GM10248 (cell line): ENCODE measurements at regions not wholly inside any gene's neighbourhood (a gene's known extent, or its start where the extent isn't known, plus 50 kb on each side); places are given as distances from the start of the nearest gene placed in this dataset.
"Not testable (repeated sequence)": the region's sequence is repeated elsewhere in the genome, so short reads cannot be mapped to it uniquely, and the experiment has no call there.

Experiments
- CTCF ChIA-PET: fragments of 300-600 bp; sonication (Branson Sonifier 250); formaldehyde crosslinking; extraction: SDS; loops from one replicate; lab custom pipeline; 2021; ENCODE audit warnings: antibody characterized with exemption; lab: Yijun Ruan, JAX
- POLR2A ChIA-PET: fragments of 350-650 bp; sonication (Branson Sonifier 250); formaldehyde crosslinking; extraction: SDS; loops from one replicate; lab custom pipeline; 2020; ENCODE audit warnings: antibody characterized with exemption; lab: Yijun Ruan, JAX
- DNase-seq: peaks from one replicate; pipeline ENCODE4 v3.0.0; 2012; ENCODE audit errors: extremely low spot score
- TF ChIP-seq, protein P1 (sequence below): IDR thresholded peaks from 2 replicates; pipeline ENCODE4 v1.5.1; 2012; ENCODE audit warnings: mild to moderate bottlenecking, low read depth; ENCODE audit errors: extremely low read depth, missing control alignments, control extremely low read depth

DNA sequence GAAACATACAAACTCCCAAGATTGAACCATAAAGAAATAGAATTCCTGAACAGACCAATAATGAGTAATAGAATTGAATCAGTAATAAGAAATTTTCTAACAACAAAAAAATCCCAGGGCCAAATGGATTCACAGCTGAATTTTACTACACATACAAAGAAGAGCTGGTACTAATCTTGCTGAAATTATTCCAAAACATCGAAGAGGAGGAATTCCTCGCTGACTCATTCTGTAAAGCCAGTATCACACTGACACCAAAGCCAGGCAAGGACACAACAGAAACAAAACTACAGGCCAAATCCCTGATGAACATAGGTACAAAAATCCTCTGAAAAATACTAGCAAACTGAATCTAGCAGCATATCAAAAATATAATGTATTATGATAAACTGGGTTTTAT is 367.8 kb upstream of the CLEC14A start:
- TF ChIP-seq, protein P1, sequence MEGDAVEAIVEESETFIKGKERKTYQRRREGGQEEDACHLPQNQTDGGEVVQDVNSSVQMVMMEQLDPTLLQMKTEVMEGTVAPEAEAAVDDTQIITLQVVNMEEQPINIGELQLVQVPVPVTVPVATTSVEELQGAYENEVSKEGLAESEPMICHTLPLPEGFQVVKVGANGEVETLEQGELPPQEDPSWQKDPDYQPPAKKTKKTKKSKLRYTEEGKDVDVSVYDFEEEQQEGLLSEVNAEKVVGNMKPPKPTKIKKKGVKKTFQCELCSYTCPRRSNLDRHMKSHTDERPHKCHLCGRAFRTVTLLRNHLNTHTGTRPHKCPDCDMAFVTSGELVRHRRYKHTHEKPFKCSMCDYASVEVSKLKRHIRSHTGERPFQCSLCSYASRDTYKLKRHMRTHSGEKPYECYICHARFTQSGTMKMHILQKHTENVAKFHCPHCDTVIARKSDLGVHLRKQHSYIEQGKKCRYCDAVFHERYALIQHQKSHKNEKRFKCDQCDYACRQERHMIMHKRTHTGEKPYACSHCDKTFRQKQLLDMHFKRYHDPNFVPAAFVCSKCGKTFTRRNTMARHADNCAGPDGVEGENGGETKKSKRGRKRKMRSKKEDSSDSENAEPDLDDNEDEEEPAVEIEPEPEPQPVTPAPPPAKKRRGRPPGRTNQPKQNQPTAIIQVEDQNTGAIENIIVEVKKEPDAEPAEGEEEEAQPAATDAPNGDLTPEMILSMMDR: no peak
- DNase-seq: no peak
- POLR2A ChIA-PET: no interaction called here
- CTCF ChIA-PET: no interaction called here

DNA sequence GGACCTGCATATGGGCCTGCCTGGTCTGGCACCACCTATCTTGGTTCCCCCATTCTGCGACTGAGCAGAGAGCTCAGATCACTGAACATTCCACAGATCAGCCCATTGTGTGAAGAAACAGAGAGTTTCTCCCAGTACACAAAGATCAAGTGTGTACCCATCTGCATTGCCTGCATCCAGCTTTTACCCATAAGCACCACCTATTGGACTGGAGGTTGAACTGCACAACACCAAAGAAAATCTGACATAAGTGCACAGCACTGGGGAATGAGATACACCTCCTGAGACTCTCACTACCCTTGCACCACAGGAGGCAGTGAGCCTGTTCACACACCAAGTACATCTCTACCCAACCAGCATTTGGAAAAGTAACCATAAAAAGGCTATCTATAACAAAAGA is 362.6 kb upstream of the CLEC14A start:
- POLR2A ChIA-PET: no interaction called here
- DNase-seq: no peak
- TF ChIP-seq, protein P1: no peak
- CTCF ChIA-PET: no interaction called here

DNA sequence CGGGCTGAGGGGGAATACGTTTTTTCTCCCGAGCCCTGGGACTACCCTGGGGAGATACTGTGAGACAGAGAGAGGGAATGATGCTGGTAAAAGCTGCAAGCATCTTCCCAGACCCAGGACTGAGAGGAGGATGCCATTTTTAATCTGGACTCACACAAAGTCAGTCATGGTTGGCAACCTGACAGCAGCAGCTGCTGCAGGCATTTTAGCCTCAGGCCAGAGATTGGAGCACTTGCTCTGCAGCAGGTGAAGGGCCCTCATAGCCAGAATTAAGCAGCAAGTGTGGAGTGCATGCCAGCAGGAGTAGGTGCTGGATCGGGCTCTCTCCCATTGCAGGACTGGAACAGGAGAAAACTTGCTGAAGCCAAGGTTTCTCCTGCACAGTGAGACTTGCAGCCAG is 361.1 kb upstream of the CLEC14A start:
- CTCF ChIA-PET: no interaction called here

DNA sequence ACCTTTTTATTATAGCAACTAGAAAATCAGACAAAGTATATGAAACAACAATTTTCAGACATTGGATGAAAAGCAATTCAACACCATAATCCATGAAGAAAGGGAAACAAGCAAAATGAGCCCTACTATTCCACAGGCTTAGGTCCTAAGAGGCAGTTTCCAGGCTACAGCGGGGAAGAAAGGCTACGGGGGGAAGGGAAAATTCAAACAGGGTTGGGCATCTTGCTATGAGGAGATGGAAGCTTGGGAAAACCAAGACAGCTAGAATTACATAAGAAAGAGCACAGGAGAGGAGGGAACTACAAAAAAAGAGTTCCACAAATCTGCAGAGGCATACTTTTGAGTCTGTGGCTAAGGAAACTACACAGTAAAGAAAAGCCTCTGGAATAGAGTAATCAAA is 356.0 kb upstream of the CLEC14A start:
- ChIA-PET POLR2A (no interaction called here), CTCF (interaction anchor here (0.8 kb wide), 1 partner anchor 11 kb away, joined by 5 read pairs; no protein-coding TSS in a partner anchor)
- no peak for DNase-seq
- TF ChIP-seq, protein P1: no peak

More for the DNA sequence above, 361.1 kb upstream of the CLEC14A start:
- TF ChIP-seq, protein P1: no peak
- DNase-seq: no peak
- POLR2A ChIA-PET: no interaction called here

DNA sequence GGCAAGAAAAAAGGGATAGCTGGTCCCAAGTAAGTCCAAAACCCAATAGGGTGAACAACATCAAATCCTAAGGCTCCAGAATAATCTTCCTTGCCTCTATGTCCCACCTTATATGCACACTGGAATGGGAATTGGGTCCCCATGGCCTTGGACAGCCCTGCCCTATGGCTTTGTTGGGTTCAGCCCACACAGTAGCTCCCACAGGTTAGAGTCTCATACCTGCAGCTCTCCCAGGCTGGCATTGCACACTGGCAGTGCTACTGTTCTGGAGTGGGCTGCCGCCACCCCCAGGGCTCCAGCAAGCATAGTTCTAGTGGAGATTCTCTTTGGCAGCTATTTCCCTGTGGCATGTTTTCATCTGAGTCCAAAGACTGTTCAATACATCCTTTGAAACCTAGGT is 352.4 kb upstream of the CLEC14A start:
- TF ChIP-seq, protein P1: no peak
- DNase-seq: no peak
- POLR2A ChIA-PET: no interaction called here
- CTCF ChIA-PET: no interaction called here

DNA sequence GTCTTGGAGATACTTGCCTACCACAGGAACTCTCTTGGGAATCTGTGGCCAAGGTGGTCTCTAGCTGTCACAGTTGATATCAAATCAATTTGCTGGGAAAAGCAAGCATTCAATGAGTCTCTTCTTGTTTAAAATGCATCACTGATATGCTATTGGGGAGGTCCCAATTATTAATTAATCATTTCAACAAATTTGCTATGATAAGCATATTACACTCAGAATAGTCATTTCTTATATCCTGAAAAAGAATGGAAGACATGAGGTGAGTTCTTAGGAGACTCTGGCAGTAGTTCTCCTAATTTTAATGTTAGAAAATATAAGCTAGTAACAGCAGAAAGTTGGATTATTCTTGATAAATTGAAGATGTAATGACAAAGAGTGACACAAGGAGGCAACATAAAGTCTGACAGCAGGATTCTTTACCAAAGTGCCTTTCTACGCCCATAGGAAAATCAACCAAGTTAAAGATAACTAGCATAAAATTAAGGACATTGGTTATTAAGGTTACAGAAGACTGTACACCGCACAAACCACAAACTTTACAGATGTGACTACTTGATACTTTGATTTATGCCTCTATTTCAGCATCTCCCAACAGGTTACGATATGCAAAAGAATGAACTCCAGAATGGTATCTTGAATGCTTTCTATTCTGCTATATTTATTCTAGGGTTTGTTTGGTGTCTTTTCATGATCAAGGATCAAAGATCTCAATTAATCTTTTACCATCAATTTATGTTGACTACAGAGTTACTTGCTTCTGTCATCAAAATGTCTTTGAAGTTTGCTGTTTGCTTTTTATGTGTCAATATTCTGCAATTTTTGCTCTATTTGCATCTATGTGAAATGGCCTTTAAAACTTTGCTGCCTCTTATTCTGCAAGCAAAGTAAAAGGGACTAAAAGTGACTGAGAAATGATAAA is 349.6 kb upstream of the CLEC14A start:
- ChIA-PET POLR2A (no interaction called here), CTCF (no interaction called here)
- DNase-seq: no peak
- TF ChIP-seq, protein P1: no peak

DNA sequence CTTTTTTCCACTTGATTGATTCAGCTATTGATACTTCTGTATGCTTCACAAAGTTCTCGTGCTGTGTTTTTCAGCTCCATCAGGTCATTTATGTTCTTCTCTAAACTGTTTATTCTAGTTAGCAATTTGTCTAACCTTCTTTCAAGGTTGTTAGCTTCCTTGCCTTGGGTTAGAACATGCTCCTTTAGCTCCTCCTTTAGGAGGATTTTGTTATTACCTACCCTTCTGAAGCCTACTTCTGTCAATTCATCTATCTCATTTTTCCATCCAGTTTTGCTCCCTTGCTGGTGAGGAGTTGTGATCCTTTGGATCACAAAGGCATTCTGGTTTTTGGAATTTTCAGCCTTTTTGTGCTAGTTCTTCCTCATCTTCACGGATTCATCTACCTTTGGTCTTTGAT is 344.7 kb upstream of the CLEC14A start:
- DNase-seq, POLR2A ChIA-PET: not testable (repeated sequence)
- CTCF ChIA-PET: interaction anchor here (1.5 kb wide), 1 partner anchor 13 kb away, joined by 3 read pairs; no protein-coding TSS in a partner anchor
